Stomach (tissue), 4 donors: ENCODE measurements at regions not wholly inside any gene's neighbourhood (a gene's known extent, or its start where the extent isn't known, plus 50 kb on each side); places are given as distances from the start of the nearest gene placed in this dataset.

Experiments
- POLR2A ChIP-seq, 4 donors: fragments of 450-650 bp; IDR thresholded peaks; one replicate each; pipeline ENCODE4 v1.6.1; 2016; ENCODE audit warnings: antibody characterized with exemption in 4 of 4, control low read depth in 2 of 4, mild to moderate bottlenecking in 1 of 4, moderate library complexity in 1 of 4
- POLR2AphosphoS5 ChIP-seq, 3 donors: sonication (generic); formaldehyde crosslinking; IDR thresholded peaks; one replicate each; pipeline ENCODE4 v1.6.1; 2016; ENCODE audit warnings: antibody characterized with exemption in 3 of 3
- TF ChIP-seq, protein P1 (sequence below), 7 experiments: fragments of 450-650 bp in 4 of 7; fragments of 200-600 bp in 3 of 7; sonication (generic) in 3 of 7; IDR thresholded peaks; one replicate each; pipeline ENCODE4 v1.5.1; 2016 to 2019; ENCODE audit warnings: antibody characterized with exemption in 7 of 7, control low read depth in 2 of 7, mild to moderate bottlenecking in 1 of 7

DNA sequence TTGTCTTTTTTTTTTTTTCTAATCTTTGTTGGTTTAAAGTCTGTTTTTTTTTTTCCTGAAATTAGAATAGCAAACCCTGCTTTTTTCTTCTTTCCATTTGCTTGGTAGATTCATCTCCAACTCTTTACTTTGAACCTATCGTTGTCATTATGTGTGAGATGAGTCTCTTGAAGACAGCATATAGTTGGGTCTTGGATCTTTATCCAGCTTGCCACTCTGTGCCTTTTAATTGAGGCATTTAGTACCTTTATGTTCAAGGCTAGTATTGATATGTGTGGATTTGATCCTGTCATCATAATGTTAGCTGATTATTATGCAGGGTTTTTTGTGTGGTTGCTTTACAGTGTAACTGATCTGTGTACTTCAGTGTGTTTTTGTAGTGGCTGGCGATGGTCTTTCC is 383.8 kb downstream of the MAN2A1 start:
- TF ChIP-seq, protein P1, sequence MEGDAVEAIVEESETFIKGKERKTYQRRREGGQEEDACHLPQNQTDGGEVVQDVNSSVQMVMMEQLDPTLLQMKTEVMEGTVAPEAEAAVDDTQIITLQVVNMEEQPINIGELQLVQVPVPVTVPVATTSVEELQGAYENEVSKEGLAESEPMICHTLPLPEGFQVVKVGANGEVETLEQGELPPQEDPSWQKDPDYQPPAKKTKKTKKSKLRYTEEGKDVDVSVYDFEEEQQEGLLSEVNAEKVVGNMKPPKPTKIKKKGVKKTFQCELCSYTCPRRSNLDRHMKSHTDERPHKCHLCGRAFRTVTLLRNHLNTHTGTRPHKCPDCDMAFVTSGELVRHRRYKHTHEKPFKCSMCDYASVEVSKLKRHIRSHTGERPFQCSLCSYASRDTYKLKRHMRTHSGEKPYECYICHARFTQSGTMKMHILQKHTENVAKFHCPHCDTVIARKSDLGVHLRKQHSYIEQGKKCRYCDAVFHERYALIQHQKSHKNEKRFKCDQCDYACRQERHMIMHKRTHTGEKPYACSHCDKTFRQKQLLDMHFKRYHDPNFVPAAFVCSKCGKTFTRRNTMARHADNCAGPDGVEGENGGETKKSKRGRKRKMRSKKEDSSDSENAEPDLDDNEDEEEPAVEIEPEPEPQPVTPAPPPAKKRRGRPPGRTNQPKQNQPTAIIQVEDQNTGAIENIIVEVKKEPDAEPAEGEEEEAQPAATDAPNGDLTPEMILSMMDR (IDR thresholded peaks at IDR 0.05) = no peak
- TF ChIP-seq POLR2A (IDR thresholded peaks at IDR 0.05) = no peak
- no peak for TF ChIP-seq POLR2AphosphoS5 (IDR thresholded peaks at IDR 0.05)
